SK-N-MC (cell line): ENCODE measurements at regions not wholly inside any gene's neighbourhood (a gene's known extent, or its start where the extent isn't known, plus 50 kb on each side); places are given as distances from the start of the nearest gene placed in this dataset.

Source experiments
- EZH2 ChIP-seq: fragments of 200-600 bp; sonication (generic); IDR thresholded peaks from one replicate; pipeline ENCODE4 v1.6.1; 2017; ENCODE audit warnings: antibody characterized with exemption
- FOXP2 ChIP-seq: optimal IDR thresholded peaks from 2 replicates; pipeline ENCODE3; 2011; ENCODE audit warnings: mild to moderate bottlenecking, moderate library complexity; ENCODE audit not compliant: insufficient read depth; ENCODE audit errors: extremely low read length, control extremely low read depth
- POLR2AphosphoS5 ChIP-seq: IDR thresholded peaks from 2 replicates; pipeline ENCODE4 v1.6.1; 2012; ENCODE audit warnings: mild to moderate bottlenecking, low read depth, low read length, borderline replicate concordance

DNA sequence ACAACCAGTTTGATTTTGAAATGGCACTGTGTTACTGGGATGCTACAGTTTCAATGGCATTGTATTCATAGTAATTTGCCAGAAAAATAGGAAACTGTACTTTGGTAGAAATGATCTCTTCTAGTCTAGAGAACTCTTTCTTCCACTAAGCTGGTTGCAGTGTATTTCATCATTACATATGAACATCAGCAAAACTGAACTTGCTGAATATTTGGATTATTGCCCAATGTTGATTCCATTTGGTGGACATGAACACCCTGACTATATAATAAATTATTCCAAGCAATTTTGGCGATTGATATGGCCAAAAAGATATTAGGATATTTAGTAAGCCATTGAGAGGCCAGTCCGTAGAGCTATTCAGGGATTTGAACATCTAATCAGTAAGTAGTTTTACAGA is 191.8 kb upstream of the CXorf66 start:
- TF ChIP-seq FOXP2: no peak
- no peak for TF ChIP-seq EZH2
- TF ChIP-seq POLR2AphosphoS5: no peak
